ENCODE measurements at regions not wholly inside any gene's neighbourhood (a gene's known extent, or its start where the extent isn't known, plus 50 kb on each side); places are given as distances from the start of the nearest gene placed in this dataset.

DNA sequence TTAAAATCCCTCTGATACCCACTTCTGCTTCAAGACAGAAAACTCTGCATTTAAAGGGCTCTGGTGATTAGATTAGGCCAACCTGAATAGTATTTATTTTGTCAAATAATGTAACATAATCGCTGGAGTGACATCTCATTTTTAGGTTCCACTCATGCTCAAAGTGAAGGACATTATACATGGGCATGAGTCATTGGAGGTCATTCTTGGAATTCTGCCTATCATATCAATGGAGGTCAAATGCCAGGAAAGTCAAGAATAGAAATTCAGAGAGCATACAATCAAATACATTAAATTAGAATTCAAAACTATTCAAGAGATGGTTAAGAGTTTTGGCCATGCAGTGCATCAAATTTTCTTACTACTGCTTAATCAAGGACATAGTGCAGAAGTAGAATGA, 50.8 kb upstream of the PRSS1 start:
- FAIRE-seq (no peak), DNase-seq (ENCODE audit: low read depth, low spot score) (no peak)
- dilution Hi-C loops (cut with MboI; ENCODE audit: extremely low pct_ligation_motif_present, low sequenced_read_pairs): no loop called here
- H3K4me2 ChIP-seq (ENCODE audit: control insufficient read depth, extremely low read depth, insufficient read depth, low read depth, low read length): no peak overlapping the region
- no peaks in the 10 kb centered on the region for H3K9me1 ChIP-seq (ENCODE audit: control insufficient read depth, extremely low read depth, insufficient read depth, low read length)
- H3K4me1 ChIP-seq (ENCODE audit: control insufficient read depth, extremely low read depth, insufficient read depth, low read length): no peaks in the 10 kb centered on the region
- no peak for TF ChIP-seq CTCF (optimal IDR thresholded peaks at IDR 0.05 in 1 of 3, IDR thresholded peaks at IDR 0.05 in 1 of 3, conservative IDR thresholded peaks at IDR 0.05 in 1 of 3; ENCODE audit: extremely low read depth in 1 of 3, insufficient read depth in 2 of 3, low read length in 3 of 3)
- no peak for TF ChIP-seq EZH2 (IDR thresholded peaks at IDR 0.05; ENCODE audit: low read length)
- H3K9ac ChIP-seq (ENCODE audit: control insufficient read depth, extremely low read depth, insufficient read depth, low read length): no peak overlapping the region
- no peak overlapping the region for H2AFZ ChIP-seq (ENCODE audit: control insufficient read depth, low read length)
- no peak overlapping the region for H3K27ac ChIP-seq (ENCODE audit: control insufficient read depth, insufficient read depth, low read length)
- no peaks in the 10 kb centered on the region for H4K20me1 ChIP-seq (ENCODE audit: control insufficient read depth, extremely low read depth, insufficient read depth, low read length)
- no peaks in the 10 kb centered on the region for H3K79me2 ChIP-seq (ENCODE audit: control insufficient read depth, insufficient read depth, low read length)
- no peaks in the 10 kb centered on the region for H3K36me3 ChIP-seq (ENCODE audit: control insufficient read depth in 2 of 2, extremely low read depth in 1 of 2, insufficient read depth in 2 of 2, low read length in 2 of 2)
- no peak overlapping the region for H3K4me3 ChIP-seq (ENCODE audit: control insufficient read depth in 2 of 3, extremely low read depth in 1 of 3, insufficient read depth in 2 of 3, low read depth in 1 of 3, low read length in 3 of 3)
- no peaks in the 10 kb centered on the region for H3K27me3 ChIP-seq (ENCODE audit: control insufficient read depth, extremely low read depth, insufficient read depth, low read length)
- H3K9me3 ChIP-seq (ENCODE audit: control insufficient read depth, low read depth, low read length): no peaks in the 10 kb centered on the region

DNA sequence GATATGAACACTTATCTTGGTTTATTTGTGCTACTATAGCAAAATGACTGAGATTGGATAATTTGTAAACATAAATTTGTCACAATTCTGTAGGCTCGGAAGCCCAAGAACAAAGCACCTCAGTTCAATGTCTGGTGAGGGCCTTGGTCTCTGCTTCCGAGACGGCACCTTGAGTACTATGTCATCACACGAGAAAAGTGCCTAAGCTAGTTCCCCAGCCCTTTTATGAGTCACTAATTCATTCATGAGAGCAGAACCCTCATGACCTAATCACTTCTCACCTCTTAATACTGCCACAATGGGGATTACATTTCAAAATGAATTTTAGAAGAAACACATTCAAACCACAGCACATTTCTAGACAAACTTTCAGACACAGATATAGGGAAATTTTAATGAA, 52.0 kb upstream of the PRSS1 start:
- Histone ChIP-seq H2AFZ (ENCODE audit: control insufficient read depth, low read length) (no peak overlapping the region), H3K4me1 (ENCODE audit: control insufficient read depth, extremely low read depth, insufficient read depth, low read length) (no peaks in the 10 kb centered on the region), H4K20me1 (ENCODE audit: control insufficient read depth, extremely low read depth, insufficient read depth, low read length) (no peaks in the 10 kb centered on the region), H3K79me2 (ENCODE audit: control insufficient read depth, insufficient read depth, low read length) (no peaks in the 10 kb centered on the region), H3K27ac (ENCODE audit: control insufficient read depth, insufficient read depth, low read length) (no peak overlapping the region), H3K9me1 (ENCODE audit: control insufficient read depth, extremely low read depth, insufficient read depth, low read length) (no peaks in the 10 kb centered on the region), H3K9me3 (ENCODE audit: control insufficient read depth, low read depth, low read length) (no peaks in the 10 kb centered on the region), H3K36me3 (ENCODE audit: control insufficient read depth in 2 of 2, extremely low read depth in 1 of 2, insufficient read depth in 2 of 2, low read length in 2 of 2) (no peaks in the 10 kb centered on the region), H3K4me3 (ENCODE audit: control insufficient read depth in 2 of 3, extremely low read depth in 1 of 3, insufficient read depth in 2 of 3, low read depth in 1 of 3, low read length in 3 of 3) (no peak overlapping the region), H3K4me2 (ENCODE audit: control insufficient read depth, extremely low read depth, insufficient read depth, low read depth, low read length) (no peak overlapping the region), H3K9ac (ENCODE audit: control insufficient read depth, extremely low read depth, insufficient read depth, low read length) (no peak overlapping the region), H3K27me3 (ENCODE audit: control insufficient read depth, extremely low read depth, insufficient read depth, low read length) (no peaks in the 10 kb centered on the region)
- no peak for FAIRE-seq
- TF ChIP-seq EZH2 (IDR thresholded peaks at IDR 0.05; ENCODE audit: low read length) (no peak), CTCF (optimal IDR thresholded peaks at IDR 0.05 in 1 of 3, IDR thresholded peaks at IDR 0.05 in 1 of 3, conservative IDR thresholded peaks at IDR 0.05 in 1 of 3; ENCODE audit: extremely low read depth in 1 of 3, insufficient read depth in 2 of 3, low read length in 3 of 3) (no peak)
- dilution Hi-C loops (cut with MboI; ENCODE audit: extremely low pct_ligation_motif_present, low sequenced_read_pairs): no loop called here
- DNase-seq (ENCODE audit: low read depth, low spot score): no peak
